SK-N-SH (cell line): ENCODE measurements at regions not wholly inside any gene's neighbourhood (a gene's known extent, or its start where the extent isn't known, plus 50 kb on each side); places are given as distances from the start of the nearest gene placed in this dataset.

ENCODE experiments used
- CTCF ChIA-PET: fragments of 300-600, 350-600 bp; formaldehyde crosslinking; extraction: SDS; loops from one replicate; lab custom pipeline; 2021; lab: Yijun Ruan, JAX
- POLR2A ChIA-PET: fragments of 350-600 bp; sonication (Branson Sonifier 250); formaldehyde crosslinking; extraction: SDS; loops from one replicate; lab custom pipeline; 2020; ENCODE audit warnings: antibody characterized with exemption, inconsistent platforms; lab: Yijun Ruan, JAX
- DNase-seq: peaks from one replicate; pipeline ENCODE4 v3.0.0; 2012
- H2AFZ ChIP-seq: fragments of 200-600 bp; sonication (generic); 2 replicates; pipeline ENCODE4 v1.8.1; 2016; ENCODE audit warnings: antibody characterized with exemption, mild to moderate bottlenecking, low read depth
- H3F3A ChIP-seq: fragments of 200-600 bp; sonication (generic); replicated peaks from 2 replicates; pipeline ENCODE3; 2016; ENCODE audit warnings: antibody characterized with exemption, mild to moderate bottlenecking; ENCODE audit not compliant: insufficient read depth
- H3K27ac ChIP-seq, 2 experiments: fragments of 200-500 bp in 1 of 2; fragments of 200-600 bp in 1 of 2; sonication (Bioruptor generic) in 1 of 2; sonication (generic), shearing (Covaris generic) in 1 of 2; 2 replicates each; pipeline versions ENCODE4 v1.5.1 to v1.6.1; 2014 to 2016; ENCODE audit warnings: low read depth in 2 of 2, inconsistent platforms in 1 of 2, low read length in 1 of 2, mild to moderate bottlenecking in 1 of 2, mixed read lengths in 1 of 2
- H3K27me3 ChIP-seq: fragments of 200-600 bp; sonication (generic), shearing (Covaris generic); 2 replicates; pipeline ENCODE4 v1.6.1; 2016; ENCODE audit warnings: mixed run types; ENCODE audit not compliant: insufficient read depth
- H3K36me3 ChIP-seq, 2 experiments: fragments of 200-500 bp in 1 of 2; fragments of 200-600 bp in 1 of 2; sonication (Bioruptor generic) in 1 of 2; sonication (generic) in 1 of 2; replicated peaks in 1 of 2; 2 replicates each; pipeline versions ENCODE3 to v1.5.1; 2014 to 2016; ENCODE audit warnings: low read length in 1 of 2, mild to moderate bottlenecking in 1 of 2; ENCODE audit not compliant: insufficient read depth in 2 of 2, control insufficient read depth in 1 of 2
- H3K4me1 ChIP-seq, 2 experiments: fragments of 200-500 bp in 1 of 2; fragments of 200-600 bp in 1 of 2; sonication (Bioruptor generic) in 1 of 2; sonication (generic), shearing (Covaris generic) in 1 of 2; 2 replicates each; pipeline versions ENCODE4 v1.5.1 to v1.6.1; 2014 to 2016; ENCODE audit warnings: low read depth in 1 of 2, low read length in 1 of 2, mixed run types in 1 of 2; ENCODE audit not compliant: insufficient read depth in 2 of 2, control insufficient read depth in 1 of 2
- H3K4me2 ChIP-seq: fragments of 200-600 bp; sonication (generic), shearing (Covaris generic); 2 replicates; pipeline ENCODE4 v1.6.1; 2017; ENCODE audit warnings: mixed run types
- H3K4me3 ChIP-seq, 2 experiments: fragments of 200-500 bp in 1 of 2; fragments of 200-600 bp in 1 of 2; sonication (Bioruptor generic) in 1 of 2; sonication (generic), shearing (Covaris generic) in 1 of 2; 2 replicates each; pipeline versions ENCODE4 v1.5.1 to v1.8.1; 2014 to 2016; ENCODE audit warnings: low read depth in 2 of 2, inconsistent platforms in 1 of 2, low read length in 1 of 2, mild to moderate bottlenecking in 1 of 2, mixed read lengths in 1 of 2, moderate library complexity in 1 of 2
- H3K79me2 ChIP-seq: fragments of 200-600 bp; sonication (generic); 2 replicates; pipeline ENCODE4 v1.8.1; 2017; ENCODE audit warnings: mild to moderate bottlenecking; ENCODE audit not compliant: insufficient read depth
- H3K9ac ChIP-seq: fragments of 200-600 bp; sonication (generic); 2 replicates; pipeline ENCODE4 v1.6.1; 2017; ENCODE audit warnings: mixed run types
- H3K9me2 ChIP-seq: fragments of 200-600 bp; sonication (generic); 2 replicates; pipeline ENCODE4 v1.6.1; 2017; ENCODE audit warnings: mixed run types
- H3K9me3 ChIP-seq: fragments of 200-600 bp; sonication (generic); 2 replicates; pipeline ENCODE4 v1.6.1; 2017; ENCODE audit warnings: mixed run types, mild to moderate bottlenecking, moderate library complexity
- H4K20me1 ChIP-seq: fragments of 200-600 bp; sonication (generic); 2 replicates; pipeline ENCODE4 v1.6.1; 2017; ENCODE audit warnings: mild to moderate bottlenecking, mixed run types; ENCODE audit not compliant: insufficient read depth
- EP300 ChIP-seq, 2 experiments: IDR thresholded peaks; 2 replicates each; pipeline versions ENCODE4 v1.4.0 to v1.6.1; 2012; ENCODE audit warnings: borderline replicate concordance in 1 of 2, low read depth in 1 of 2, low read length in 1 of 2
- EZH2phosphoT487 ChIP-seq: fragments of 200-600 bp; sonication (generic); IDR thresholded peaks from 2 replicates; pipeline ENCODE4 v1.6.1; 2017; ENCODE audit warnings: low read depth, mixed run types, mild to moderate bottlenecking, antibody characterized with exemption, moderate library complexity, borderline replicate concordance
- FOSL2 ChIP-seq: IDR thresholded peaks from 2 replicates; pipeline ENCODE4 v1.4.0; 2012; ENCODE audit warnings: low read depth, mild to moderate bottlenecking, moderate library complexity, borderline replicate concordance
- FOXM1 ChIP-seq: IDR thresholded peaks from 2 replicates; pipeline ENCODE4 v1.4.0; 2012; ENCODE audit warnings: low read depth, mild to moderate bottlenecking
- JUND ChIP-seq: IDR thresholded peaks from 2 replicates; pipeline ENCODE4 v1.4.0; 2012
- MEF2A ChIP-seq: IDR thresholded peaks from 2 replicates; pipeline ENCODE4 v1.4.0; 2012; ENCODE audit warnings: low read depth, borderline replicate concordance
- MXI1 ChIP-seq: IDR thresholded peaks from 2 replicates; pipeline ENCODE4 v1.6.1; 2012; ENCODE audit warnings: mild to moderate bottlenecking, low read depth, low read length, improper control_type of control experiment
- NRF1 ChIP-seq: IDR thresholded peaks from 2 replicates; pipeline ENCODE4 v1.6.1; 2012; ENCODE audit warnings: low read depth, mild to moderate bottlenecking, low read length
- POLR2AphosphoS5 ChIP-seq: IDR thresholded peaks from 2 replicates; pipeline ENCODE4 v1.6.1; 2012; ENCODE audit warnings: low read depth, low read length
- RCOR1 ChIP-seq: fragments of 150-350 bp; IDR thresholded peaks from 2 replicates; pipeline ENCODE4 v1.6.1; 2017; ENCODE audit warnings: antibody characterized with exemption, low read length
- RFX5 ChIP-seq: IDR thresholded peaks from 2 replicates; pipeline ENCODE4 v1.6.1; 2012; ENCODE audit warnings: mild to moderate bottlenecking, improper control_type of control experiment, low read length
- SIN3A ChIP-seq: IDR thresholded peaks from 2 replicates; pipeline ENCODE4 v1.6.1; 2012; ENCODE audit warnings: low read depth, mild to moderate bottlenecking, low read length, moderate library complexity, borderline replicate concordance
- TCF12 ChIP-seq: IDR thresholded peaks from 2 replicates; pipeline ENCODE4 v1.4.0; 2012
- TEAD4 ChIP-seq: IDR thresholded peaks from 2 replicates; pipeline ENCODE4 v1.4.0; 2012; ENCODE audit warnings: mild to moderate bottlenecking, borderline replicate concordance; ENCODE audit not compliant: insufficient read depth
- WGBS: methylation state at CpG from one replicate; pipeline ENCODE4 v1.1.6; 2017; ENCODE audit warnings: low lambda C conversion rate; 5-methylcytosine and 5-hydroxymethylcytosine counted together
- TF ChIP-seq, protein P1 (sequence below): fragments of 150-350 bp; IDR thresholded peaks from 2 replicates; pipeline ENCODE4 v1.6.1; 2016; ENCODE audit warnings: mild to moderate bottlenecking, low read depth, low read length
- TF ChIP-seq, protein P2 (sequence below): fragments of 150-350 bp; IDR thresholded peaks from 2 replicates; pipeline ENCODE4 v1.6.1; 2017; ENCODE audit warnings: antibody characterized with exemption, low read length, low read depth, borderline replicate concordance
- TF ChIP-seq, protein P3 (sequence below): IDR thresholded peaks from 2 replicates; pipeline ENCODE4 v1.4.0; 2012; ENCODE audit warnings: low read depth, borderline replicate concordance

DNA sequence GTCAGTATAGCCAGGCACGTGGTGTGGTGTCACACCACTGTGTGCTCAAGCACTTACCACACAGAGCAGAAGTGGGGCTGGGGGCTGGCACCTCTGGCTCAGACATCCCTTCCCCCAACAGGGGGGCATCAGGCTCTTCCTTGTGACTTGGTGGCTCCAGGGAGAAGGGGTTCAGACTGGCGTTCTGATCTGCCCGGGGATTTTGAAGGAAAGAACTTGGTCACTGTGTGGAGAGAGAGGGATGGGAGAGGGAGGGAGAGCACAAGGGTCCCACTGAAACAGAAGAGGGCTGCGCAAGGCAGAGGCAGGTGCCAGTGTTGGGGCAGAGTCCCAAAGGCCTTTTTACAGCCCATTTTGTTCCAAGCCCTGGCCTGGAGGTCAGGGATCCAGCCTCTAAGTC, 109.7 kb upstream of the ALDH1B1 start:
- Histone ChIP-seq H3K36me3 (no peaks in the 10 kb centered on the region), H3K9ac (no peak overlapping the region), H3K27me3 (no peaks in the 10 kb centered on the region; the same call in 1 of the 2 replicates), H3K4me2 (no peak overlapping the region), H3K4me3 (no peak overlapping the region), H3K4me1 (peaks cover 0 to 21% of the 10 kb centered on the region in 2 experiments; a peak in 1 of 4 replicates), H3F3A (no peaks in the 10 kb centered on the region), H3K9me3 (no peaks in the 10 kb centered on the region), H2AFZ (no peak overlapping the region), H3K9me2 (no peaks in the 10 kb centered on the region), H3K79me2 (no peaks in the 10 kb centered on the region), H4K20me1 (no peaks in the 10 kb centered on the region), H3K27ac (no peak overlapping the region)
- TF ChIP-seq, protein P1, sequence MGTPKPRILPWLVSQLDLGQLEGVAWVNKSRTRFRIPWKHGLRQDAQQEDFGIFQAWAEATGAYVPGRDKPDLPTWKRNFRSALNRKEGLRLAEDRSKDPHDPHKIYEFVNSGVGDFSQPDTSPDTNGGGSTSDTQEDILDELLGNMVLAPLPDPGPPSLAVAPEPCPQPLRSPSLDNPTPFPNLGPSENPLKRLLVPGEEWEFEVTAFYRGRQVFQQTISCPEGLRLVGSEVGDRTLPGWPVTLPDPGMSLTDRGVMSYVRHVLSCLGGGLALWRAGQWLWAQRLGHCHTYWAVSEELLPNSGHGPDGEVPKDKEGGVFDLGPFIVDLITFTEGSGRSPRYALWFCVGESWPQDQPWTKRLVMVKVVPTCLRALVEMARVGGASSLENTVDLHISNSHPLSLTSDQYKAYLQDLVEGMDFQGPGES = no peak
- TF ChIP-seq RFX5 (no peak), TCF12 (no peak), TEAD4 (no peak), MXI1 (no peak), NRF1 (no peak), RCOR1 (no peak), JUND (no peak), FOSL2 (no peak), EP300 (IDR thresholded peaks at IDR 0.05; ENCODE audit: borderline replicate concordance in 1 of 2, low read depth in 1 of 2, low read length in 1 of 2) (no peak), SIN3A (no peak), FOXM1 (no peak), POLR2AphosphoS5 (no peak), EZH2phosphoT487 (no peak), MEF2A (no peak)
- TF ChIP-seq, protein P2, sequence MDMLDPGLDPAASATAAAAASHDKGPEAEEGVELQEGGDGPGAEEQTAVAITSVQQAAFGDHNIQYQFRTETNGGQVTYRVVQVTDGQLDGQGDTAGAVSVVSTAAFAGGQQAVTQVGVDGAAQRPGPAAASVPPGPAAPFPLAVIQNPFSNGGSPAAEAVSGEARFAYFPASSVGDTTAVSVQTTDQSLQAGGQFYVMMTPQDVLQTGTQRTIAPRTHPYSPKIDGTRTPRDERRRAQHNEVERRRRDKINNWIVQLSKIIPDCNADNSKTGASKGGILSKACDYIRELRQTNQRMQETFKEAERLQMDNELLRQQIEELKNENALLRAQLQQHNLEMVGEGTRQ = no peak
- TF ChIP-seq, protein P3, sequence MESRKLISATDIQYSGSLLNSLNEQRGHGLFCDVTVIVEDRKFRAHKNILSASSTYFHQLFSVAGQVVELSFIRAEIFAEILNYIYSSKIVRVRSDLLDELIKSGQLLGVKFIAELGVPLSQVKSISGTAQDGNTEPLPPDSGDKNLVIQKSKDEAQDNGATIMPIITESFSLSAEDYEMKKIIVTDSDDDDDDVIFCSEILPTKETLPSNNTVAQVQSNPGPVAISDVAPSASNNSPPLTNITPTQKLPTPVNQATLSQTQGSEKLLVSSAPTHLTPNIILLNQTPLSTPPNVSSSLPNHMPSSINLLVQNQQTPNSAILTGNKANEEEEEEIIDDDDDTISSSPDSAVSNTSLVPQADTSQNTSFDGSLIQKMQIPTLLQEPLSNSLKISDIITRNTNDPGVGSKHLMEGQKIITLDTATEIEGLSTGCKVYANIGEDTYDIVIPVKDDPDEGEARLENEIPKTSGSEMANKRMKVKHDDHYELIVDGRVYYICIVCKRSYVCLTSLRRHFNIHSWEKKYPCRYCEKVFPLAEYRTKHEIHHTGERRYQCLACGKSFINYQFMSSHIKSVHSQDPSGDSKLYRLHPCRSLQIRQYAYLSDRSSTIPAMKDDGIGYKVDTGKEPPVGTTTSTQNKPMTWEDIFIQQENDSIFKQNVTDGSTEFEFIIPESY = no peak
- no peak for DNase-seq
- CTCF ChIA-PET = no interaction called here
- 40% methylated on average over 4 of the region's 4 CpGs for WGBS
- POLR2A ChIA-PET = no interaction called here
